RPMI8226 (cell line): ENCODE measurements at regions not wholly inside any gene's neighbourhood (a gene's known extent, or its start where the extent isn't known, plus 50 kb on each side); places are given as distances from the start of the nearest gene placed in this dataset.
"Not testable (repeated sequence)": the region's sequence is repeated elsewhere in the genome, so short reads cannot be mapped to it uniquely, and the experiment has no call there.

Source experiments
- DNase-seq: peaks from one replicate; pipeline ENCODE4 v3.0.0-alpha.2; 2015

DNA sequence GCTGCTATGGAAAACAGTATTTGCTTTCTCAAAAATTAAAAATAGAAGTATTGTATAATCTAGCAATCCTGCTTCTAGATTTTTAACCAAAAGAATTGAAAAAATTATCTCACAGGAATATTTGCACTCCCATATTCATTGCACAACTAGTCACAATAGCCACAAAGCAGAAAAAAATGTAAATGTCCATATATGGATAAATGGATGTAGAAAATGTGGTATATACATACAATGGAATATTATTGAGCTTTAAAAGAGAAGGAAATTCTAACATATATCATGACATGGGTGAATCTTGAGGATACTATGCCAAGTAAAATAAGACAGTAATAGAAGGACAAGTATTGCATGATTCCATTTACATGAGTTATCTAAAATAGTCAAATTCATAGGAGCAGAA, 2753.0 kb downstream of the PCDH9 start:
- DNase-seq: no peak

- DNase-seq: not testable (repeated sequence)
Measured at GRCh38 chr13:64476041-64476568, 2754.0 kb downstream of the PCDH9 start.

DNA sequence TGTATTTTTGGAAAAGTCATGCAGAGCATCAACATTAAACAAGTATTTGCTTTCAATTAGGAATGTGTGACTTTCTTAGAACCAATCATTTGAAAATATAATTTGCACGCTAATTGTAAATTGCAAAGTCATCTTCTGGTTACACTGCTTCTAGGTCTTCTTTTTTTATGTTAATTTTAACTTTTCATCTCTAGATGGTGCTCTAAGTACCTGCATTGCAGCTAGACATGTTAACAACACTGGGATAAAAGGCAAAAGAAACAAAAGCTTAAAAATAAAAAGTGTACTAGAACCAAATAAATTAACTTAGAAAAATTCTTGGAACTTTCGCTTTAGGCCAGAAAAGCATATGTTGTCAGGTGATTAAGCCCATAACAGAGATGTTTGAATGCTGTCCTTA, 2758.2 kb downstream of the PCDH9 start:
- DNase-seq: no peak

DNA sequence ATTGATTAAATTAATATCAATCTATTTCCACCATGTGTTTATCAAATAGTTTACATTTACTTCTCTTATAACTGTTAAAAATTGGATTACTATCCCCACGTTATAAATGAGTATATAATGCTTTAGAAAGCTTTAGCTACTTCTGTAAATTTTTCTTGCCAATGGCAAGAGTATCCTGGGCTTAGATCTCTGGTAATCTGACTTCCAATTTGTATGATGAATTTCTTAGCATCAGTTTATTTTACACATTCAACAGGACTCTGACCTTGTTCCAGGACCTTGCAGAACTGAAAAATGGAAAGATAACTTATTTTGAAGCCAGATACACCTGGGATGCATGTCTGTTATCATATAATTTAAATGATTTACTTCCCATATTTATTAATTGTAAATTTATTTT, 2759.4 kb downstream of the PCDH9 start:
- no peak for DNase-seq

DNA sequence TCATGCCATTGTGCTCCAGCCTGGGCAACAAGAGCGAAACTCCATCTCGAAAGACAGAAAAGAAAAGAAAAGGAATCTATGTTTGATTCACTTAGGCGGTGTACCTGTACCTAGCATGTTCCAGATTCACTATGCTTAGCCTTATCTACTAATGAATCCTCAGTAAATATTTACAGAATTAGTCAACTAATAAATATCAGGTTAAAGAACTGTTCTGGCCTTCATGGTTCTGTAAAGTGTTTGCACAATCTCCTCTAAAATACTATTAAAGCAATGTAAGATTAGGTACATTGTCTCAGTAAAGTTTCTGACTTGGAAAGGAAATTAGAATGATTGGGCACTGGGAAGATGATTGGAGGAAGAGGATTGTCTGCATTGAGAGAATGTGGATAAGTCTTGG, 2770.4 kb downstream of the PCDH9 start:
- DNase-seq: no peak

DNA sequence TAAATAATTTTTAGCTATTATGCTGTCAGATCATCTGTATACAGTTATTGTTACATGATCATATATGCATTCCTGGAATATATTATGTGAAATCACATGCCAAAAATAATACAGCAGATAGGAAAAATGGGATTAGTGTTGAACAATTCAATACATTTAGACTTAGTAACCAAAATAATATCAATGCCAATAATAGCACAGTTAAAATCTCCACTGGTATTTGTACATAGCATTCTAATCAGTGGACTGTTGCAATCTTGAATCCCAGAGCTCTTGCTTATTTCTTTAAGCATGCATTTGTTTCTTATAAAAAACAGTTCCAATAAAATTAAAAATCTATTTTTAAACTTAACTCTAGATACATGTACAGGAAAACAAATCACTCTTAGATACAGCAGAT, 2772.2 kb downstream of the PCDH9 start:
- no peak for DNase-seq

- no peak for DNase-seq
Measured at GRCh38 chr13:64455124-64455523, 2775.0 kb downstream of the PCDH9 start.

GRCh38 chr13:64453831-64454230, 2776.3 kb downstream of the PCDH9 start:
- DNase-seq: no peak

GRCh38 chr13:64446372-64446771, 2783.8 kb downstream of the PCDH9 start:
- no peak for DNase-seq

DNA sequence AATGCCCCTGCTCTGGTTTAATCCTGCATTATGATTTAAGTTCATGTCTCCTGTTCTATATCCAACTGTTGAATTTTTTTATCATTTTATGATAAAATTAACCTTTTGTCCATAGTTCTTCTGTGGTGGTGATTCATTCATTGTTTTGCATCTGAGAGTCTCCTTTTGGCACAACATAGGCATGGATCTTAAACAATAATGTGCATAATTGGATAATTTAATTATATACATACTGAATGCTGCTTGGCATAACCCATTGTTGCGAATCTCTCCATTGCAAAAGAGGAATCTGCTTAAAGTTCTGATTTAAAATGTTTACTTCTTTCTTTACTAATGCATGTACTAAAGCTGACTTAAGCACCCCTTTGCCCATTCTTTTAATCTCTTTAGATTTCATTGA, 2788.4 kb downstream of the PCDH9 start:
- DNase-seq: no peak

DNA sequence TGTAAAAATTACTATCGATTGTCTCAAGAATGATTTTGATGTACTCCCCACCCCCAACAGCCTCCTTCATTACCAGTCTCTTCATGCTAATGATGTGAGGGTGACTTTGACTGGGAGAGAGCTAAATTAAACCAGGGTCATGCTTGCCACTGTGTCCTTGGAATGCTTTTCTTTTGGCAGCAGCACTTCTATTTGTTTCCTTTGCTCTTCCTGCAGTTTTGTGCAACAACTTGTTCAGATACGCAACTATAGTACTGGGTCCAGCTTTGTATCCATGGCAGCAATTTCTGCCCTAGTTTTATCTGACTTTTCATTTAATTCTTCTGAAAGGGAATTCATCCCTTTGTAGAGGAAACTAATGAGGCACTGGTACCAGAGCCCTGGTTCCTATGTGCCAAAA, 2792.1 kb downstream of the PCDH9 start:
- no peak for DNase-seq

GRCh38 chr13:64429691-64430090, 2800.4 kb downstream of the PCDH9 start:
- DNase-seq: no peak

DNA sequence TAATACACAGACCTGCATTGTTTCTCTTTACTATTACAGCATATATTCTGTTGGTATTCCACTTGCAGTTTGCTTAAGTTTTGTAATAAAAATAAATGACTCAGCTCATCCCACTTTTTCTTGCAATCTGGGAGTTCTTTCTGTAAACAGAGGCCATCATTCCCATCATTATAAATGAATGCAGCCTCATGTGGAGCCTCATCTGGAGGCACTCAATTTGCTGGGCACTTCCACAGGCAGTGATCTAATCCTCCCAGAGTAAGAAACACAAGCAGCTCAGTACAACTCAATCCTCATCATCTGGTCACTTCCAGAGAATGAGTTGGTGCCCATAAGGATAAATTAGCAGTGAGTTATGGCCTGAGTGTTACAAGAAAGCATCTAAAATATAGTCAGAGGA, 2801.9 kb downstream of the PCDH9 start:
- DNase-seq: no peak

DNA sequence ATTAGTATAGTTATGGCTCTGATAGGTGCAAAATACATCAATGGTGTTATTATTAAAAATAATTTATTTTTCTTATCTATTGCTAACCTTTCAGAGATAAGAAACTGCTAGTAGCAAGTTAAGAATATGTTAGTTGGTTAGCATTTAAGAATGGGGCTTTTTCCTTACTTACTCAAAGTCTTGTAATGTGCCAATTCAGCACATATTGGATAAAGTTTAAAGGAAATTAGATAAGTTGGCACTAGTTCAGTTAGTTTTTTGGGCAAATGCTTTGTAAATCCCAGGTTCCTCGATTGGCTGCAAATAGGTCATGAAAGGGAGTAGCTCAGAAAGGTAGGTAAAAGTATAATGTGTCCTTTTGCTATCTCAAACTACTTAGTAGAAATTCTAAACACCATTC, 2806.7 kb downstream of the PCDH9 start:
- DNase-seq: no peak

DNA sequence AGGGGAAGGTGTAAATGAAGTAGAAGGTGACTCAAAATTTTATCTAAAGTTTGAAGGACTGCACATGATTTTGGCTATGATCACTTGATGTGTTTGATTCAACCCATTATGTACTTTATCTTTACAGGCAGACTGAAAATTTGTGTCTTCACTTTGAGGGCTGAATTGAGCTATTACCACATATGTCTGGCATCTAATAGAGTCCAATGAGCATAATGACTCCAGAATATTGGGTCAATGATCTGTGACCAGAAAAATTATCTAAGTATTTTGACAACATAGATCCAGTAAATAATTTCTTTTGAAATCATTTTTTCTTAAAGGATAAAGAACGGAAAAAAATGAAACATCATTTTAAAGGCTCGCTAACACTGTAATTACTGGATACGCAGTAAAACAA, 2810.0 kb downstream of the PCDH9 start:
- no peak for DNase-seq

- no peak for DNase-seq
Measured at GRCh38 chr13:64417581-64417980, 2812.6 kb downstream of the PCDH9 start.

GRCh38 chr13:64414381-64414780, 2815.8 kb downstream of the PCDH9 start:
- no peak for DNase-seq

GRCh38 chr13:64413529-64413928, 2816.6 kb downstream of the PCDH9 start:
- DNase-seq: no peak

DNA sequence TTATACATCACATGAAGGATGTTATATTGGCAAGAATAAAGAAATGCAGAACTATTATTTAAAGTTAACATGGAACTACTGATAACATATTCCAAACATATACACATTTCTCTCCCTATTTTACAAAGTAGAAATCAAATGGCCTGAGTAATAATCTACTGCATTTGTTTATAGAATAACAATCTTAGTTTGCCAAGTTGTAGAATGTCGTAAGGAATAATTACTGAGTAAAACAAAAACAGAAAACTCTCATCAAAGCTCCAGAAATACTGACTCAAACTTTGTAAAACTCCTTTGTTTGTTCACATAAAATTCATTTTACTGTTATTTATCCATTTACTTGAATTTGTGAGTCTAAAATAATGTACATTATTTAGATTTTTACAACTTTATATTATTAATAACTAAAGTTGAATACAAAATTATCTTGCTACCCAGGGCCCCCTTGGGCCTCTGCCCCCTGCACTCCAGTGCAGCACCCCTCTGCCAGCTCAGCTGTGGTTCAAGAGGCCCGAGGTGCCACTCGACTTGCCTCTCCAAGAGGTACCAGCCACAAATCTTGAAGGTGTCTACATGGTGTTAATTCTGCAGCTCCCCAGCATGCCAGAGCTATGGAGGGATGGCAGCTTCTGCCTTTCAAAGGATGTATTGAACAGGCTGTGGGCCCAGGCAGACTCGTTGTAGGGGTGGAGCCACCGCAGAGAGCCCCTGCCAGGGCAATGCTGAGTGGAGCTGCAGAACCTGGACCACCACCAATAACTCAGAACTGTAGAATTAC, 2819.7 kb downstream of the PCDH9 start:
- DNase-seq: no peak

DNA sequence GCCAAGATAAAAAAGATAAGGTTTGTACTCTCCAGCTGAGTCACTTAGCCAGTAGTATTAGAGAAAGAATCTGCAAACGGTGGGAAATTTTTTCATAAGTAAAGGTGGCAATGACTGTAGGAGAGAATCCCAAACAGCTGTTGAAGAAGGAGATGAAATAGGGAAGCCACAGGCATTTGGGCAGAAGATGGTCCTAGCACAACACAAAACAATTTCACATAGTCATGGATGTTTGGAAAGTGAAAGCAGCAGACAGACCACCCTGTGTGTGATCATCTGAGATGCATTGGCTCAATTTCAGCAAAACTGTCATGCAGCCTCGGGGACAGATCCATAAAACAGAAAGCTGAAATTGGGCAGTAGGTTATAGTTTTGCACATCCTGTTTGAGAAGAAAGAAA, 2832.4 kb downstream of the PCDH9 start:
- no peak for DNase-seq

- DNase-seq: no peak
Measured at GRCh38 chr13:64377606-64378005, 2852.5 kb downstream of the PCDH9 start.

DNA sequence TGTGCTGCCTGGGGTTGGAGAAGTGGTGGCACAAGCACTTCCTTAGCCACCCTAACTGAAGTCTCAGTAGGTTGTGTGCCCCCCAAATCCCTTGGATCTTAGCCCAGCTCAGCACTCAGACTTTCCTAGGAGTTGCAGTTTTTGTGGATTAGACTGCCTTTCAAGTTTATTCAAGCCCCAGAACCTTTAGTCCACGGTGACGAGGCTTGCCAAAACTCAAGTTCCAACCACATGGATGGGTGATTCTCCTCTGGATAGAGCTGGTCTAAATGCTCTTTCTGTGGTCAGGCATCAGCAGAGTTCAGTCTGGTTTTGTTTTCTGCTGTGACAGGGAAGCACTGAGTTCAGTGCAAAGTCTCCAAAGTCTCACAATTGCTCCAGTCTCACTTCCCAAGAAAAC, 2858.7 kb downstream of the PCDH9 start:
- DNase-seq: no peak

DNA sequence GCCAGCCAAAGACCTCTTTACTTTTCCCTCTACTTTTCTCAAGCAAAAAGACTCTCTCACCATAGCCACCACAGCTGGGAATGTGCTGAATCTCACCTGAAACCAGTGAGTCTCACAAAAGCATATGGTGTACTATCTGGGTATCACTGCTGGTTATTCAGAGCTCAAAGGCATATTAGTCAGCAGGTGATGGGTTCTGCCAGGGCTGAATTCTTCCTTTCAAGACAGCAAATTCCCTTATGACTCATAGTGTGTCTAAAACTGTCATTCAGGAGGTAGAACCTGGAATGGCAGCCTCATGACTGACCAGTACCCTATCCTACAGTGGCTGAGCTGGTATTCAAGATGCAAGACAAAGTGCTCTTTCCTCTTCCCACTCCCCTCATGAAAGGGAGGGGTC, 2859.1 kb downstream of the PCDH9 start:
- no peak for DNase-seq

DNA sequence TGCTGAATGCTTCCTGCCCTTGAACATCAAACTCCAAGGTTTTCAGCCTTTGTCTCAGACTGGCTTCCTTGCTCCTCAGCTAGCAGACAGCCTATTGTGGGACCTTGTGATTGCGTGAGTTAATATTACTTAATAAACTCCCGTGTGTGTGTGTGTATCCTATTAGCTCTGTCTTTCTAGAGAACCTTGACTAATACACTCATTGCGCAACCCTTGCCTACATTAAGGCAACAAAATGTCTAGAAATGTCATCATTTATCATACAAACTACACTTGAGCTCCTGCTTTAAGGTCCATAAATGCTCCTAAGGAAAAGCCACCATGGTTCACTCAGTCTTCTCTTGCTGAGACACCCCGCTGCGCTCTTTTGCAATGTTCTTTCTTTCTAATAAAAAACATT, 2861.0 kb downstream of the PCDH9 start:
- DNase-seq: no peak

DNA sequence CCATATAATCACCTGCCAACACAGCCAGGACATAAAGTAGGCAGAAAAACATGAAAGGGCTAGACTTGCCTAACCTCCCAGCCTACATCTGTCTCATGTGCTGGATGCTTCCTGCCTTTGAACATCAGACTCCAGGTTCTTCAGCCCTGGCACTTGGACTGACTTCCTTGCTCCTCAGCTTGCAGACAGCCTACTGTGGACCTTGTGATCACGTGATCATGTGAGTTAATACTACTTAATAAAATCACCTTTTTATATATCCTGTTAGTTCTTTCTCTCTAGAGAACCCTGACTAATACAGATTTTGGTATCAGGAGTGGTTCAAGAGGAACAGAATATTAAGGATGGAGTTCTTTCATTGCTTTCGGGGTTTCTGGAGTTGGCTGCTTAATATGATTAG, 2867.6 kb downstream of the PCDH9 start:
- no peak for DNase-seq
